PC-9 (cell line): ENCODE measurements at regions not wholly inside any gene's neighbourhood (a gene's known extent, or its start where the extent isn't known, plus 50 kb on each side); places are given as distances from the start of the nearest gene placed in this dataset.
A peak's percentile ranks its signal among the peaks of the same experiment; 100 is the strongest.
"Not testable (repeated sequence)": the region's sequence is repeated elsewhere in the genome, so short reads cannot be mapped to it uniquely, and the experiment has no call there.

Experiments
- BruUV-seq: library from RNA; stranded (reverse); fragments of 400-500 nt; replicated peaks from 2 replicates; lab custom pipeline; 2021; lab: Mats Ljungman, UMichigan
- CTCF ChIA-PET: fragments of 300-600 bp; sonication (Branson Sonifier 250); formaldehyde crosslinking; loops from one replicate; lab custom pipeline; 2022; ENCODE audit warnings: antibody characterized with exemption; lab: Charles Lee
- POLR2A ChIA-PET: fragments of 300-600 bp; sonication (Branson Sonifier 250); formaldehyde crosslinking; loops from one replicate; lab custom pipeline; 2022; ENCODE audit warnings: antibody characterized with exemption; ENCODE audit not compliant: unreplicated experiment; lab: Charles Lee
- DNase-seq, 2 experiments: peaks; one replicate each; pipeline versions ENCODE4 v3.0.0 to v3.0.0-alpha.2; 2015 to 2022; ENCODE audit warnings: mixed read lengths in 1 of 2
- H2AFZ ChIP-seq: fragments of 200-600 bp; sonication (generic); 2 replicates; pipeline ENCODE4 v1.8.1; 2017; ENCODE audit warnings: antibody characterized with exemption
- H3F3A ChIP-seq: fragments of 200-600 bp; sonication (generic); 2 replicates; pipeline ENCODE4 v1.8.1; 2017; ENCODE audit warnings: antibody characterized with exemption, mild to moderate bottlenecking, low read depth; ENCODE audit not compliant: insufficient read depth
- H3K27ac ChIP-seq: fragments of 200-600 bp; sonication (generic); 2 replicates; pipeline ENCODE4 v1.6.1; 2016; ENCODE audit warnings: mixed run types
- H3K27me3 ChIP-seq: fragments of 200-600 bp; sonication (generic); 2 replicates; pipeline ENCODE4 v1.6.1; 2016; ENCODE audit warnings: low read depth, mixed run types; ENCODE audit not compliant: insufficient read depth
- H3K36me3 ChIP-seq: fragments of 200-600 bp; sonication (generic); 2 replicates; pipeline ENCODE4 v1.6.1; 2016; ENCODE audit warnings: low read depth, mixed run types
- H3K4me1 ChIP-seq: fragments of 200-600 bp; sonication (generic); replicated peaks from 2 replicates; pipeline ENCODE4 v1.6.1; 2016; ENCODE audit warnings: mixed run types; ENCODE audit not compliant: insufficient read depth
- H3K4me2 ChIP-seq: fragments of 200-600 bp; sonication (generic); 2 replicates; pipeline ENCODE4 v1.6.1; 2017; ENCODE audit warnings: mixed run types
- H3K4me3 ChIP-seq: fragments of 200-600 bp; sonication (generic); 2 replicates; pipeline ENCODE4 v1.6.1; 2016; ENCODE audit warnings: mixed run types
- H3K79me2 ChIP-seq: fragments of 200-600 bp; sonication (generic); 2 replicates; pipeline ENCODE4 v1.6.1; 2017; ENCODE audit warnings: low read depth, mixed run types
- H3K9me2 ChIP-seq: fragments of 200-600 bp; sonication (generic); 2 replicates; pipeline ENCODE4 v1.8.1; 2017; ENCODE audit warnings: mild to moderate bottlenecking; ENCODE audit not compliant: insufficient read depth
- H3K9me3 ChIP-seq: fragments of 200-600 bp; sonication (generic); 2 replicates; pipeline ENCODE4 v1.8.1; 2016; ENCODE audit warnings: low read depth; ENCODE audit not compliant: insufficient read depth
- H4K20me1 ChIP-seq: fragments of 200-600 bp; sonication (generic); 2 replicates; pipeline ENCODE4 v1.8.1; 2017; ENCODE audit not compliant: insufficient read depth
- CTCF ChIP-seq: fragments of 200-600 bp; sonication (generic); conservative IDR thresholded peaks from 2 replicates; pipeline ENCODE4 v1.6.1; 2017; ENCODE audit warnings: mixed run types, antibody characterized with exemption, mild to moderate bottlenecking, moderate library complexity
- intact Hi-C: fragments of 100-400 bp; cut with micrococcal nuclease; formaldehyde crosslinking; loops from one replicate; pipeline ENCODE4 v1.10.0; 2022; ENCODE audit not compliant: unreplicated experiment

GRCh38 chr2:89305623-89306022 lies 614.1 kb downstream of the RPIA start:
- intact Hi-C loops, H2AFZ ChIP-seq, BruUV-seq: not testable (repeated sequence)

GRCh38 chr2:89306869-89307637 lies 615.6 kb downstream of the RPIA start:
- H3K4me3 ChIP-seq, H3K9me2 ChIP-seq, H3F3A ChIP-seq, H3K27me3 ChIP-seq, intact Hi-C loops, POLR2A ChIA-PET, CTCF ChIA-PET, H3K27ac ChIP-seq, H2AFZ ChIP-seq, BruUV-seq, H3K4me2 ChIP-seq, H3K9me3 ChIP-seq, H3K36me3 ChIP-seq, H3K4me1 ChIP-seq, DNase-seq, H4K20me1 ChIP-seq, H3K79me2 ChIP-seq: not testable (repeated sequence)

More at GRCh38 chr2:89305623-89306022, 614.1 kb downstream of the RPIA start:
- POLR2A ChIA-PET, H3F3A ChIP-seq, H3K9me2 ChIP-seq, H3K4me1 ChIP-seq, H3K9me3 ChIP-seq, H4K20me1 ChIP-seq, H3K4me3 ChIP-seq, DNase-seq, H3K27ac ChIP-seq, H3K36me3 ChIP-seq, H3K4me2 ChIP-seq, CTCF ChIA-PET, H3K79me2 ChIP-seq, H3K27me3 ChIP-seq: not testable (repeated sequence)

- H3F3A ChIP-seq, H3K9me2 ChIP-seq, H3K4me1 ChIP-seq, H3K4me3 ChIP-seq, H3K36me3 ChIP-seq, BruUV-seq, H2AFZ ChIP-seq, H3K9me3 ChIP-seq, H3K79me2 ChIP-seq, H4K20me1 ChIP-seq, H3K27ac ChIP-seq, intact Hi-C loops, POLR2A ChIA-PET, H3K4me2 ChIP-seq, CTCF ChIA-PET, DNase-seq, H3K27me3 ChIP-seq: not testable (repeated sequence)
Measured at GRCh38 chr2:89318990-89319389, 627.5 kb downstream of the RPIA start.

GRCh38 chr2:89325894-89326293 lies 634.4 kb downstream of the RPIA start:
- H3K27ac ChIP-seq, BruUV-seq, H3K4me1 ChIP-seq, H3K4me2 ChIP-seq, H3K9me3 ChIP-seq, POLR2A ChIA-PET, H4K20me1 ChIP-seq, H3K4me3 ChIP-seq, H3F3A ChIP-seq, H3K36me3 ChIP-seq, DNase-seq, H3K27me3 ChIP-seq, intact Hi-C loops, CTCF ChIA-PET, H3K79me2 ChIP-seq, H3K9me2 ChIP-seq, H2AFZ ChIP-seq: not testable (repeated sequence)

- H3K4me3 ChIP-seq, H3K27me3 ChIP-seq, H3K36me3 ChIP-seq, intact Hi-C loops, H3F3A ChIP-seq, DNase-seq, H4K20me1 ChIP-seq, CTCF ChIA-PET, H3K79me2 ChIP-seq, H3K9me3 ChIP-seq, BruUV-seq, H3K9me2 ChIP-seq, H3K4me2 ChIP-seq, H3K27ac ChIP-seq, POLR2A ChIA-PET, H2AFZ ChIP-seq, H3K4me1 ChIP-seq: not testable (repeated sequence)
- peak; percentile 47 for TF ChIP-seq CTCF
Measured at GRCh38 chr2:89326455-89326854, 635.0 kb downstream of the RPIA start.

GRCh38 chr2:89328790-89329189 lies 637.3 kb downstream of the RPIA start:
- H3K4me3 ChIP-seq, POLR2A ChIA-PET, intact Hi-C loops, H4K20me1 ChIP-seq, H3K36me3 ChIP-seq, H3K9me2 ChIP-seq, H3F3A ChIP-seq, H3K27me3 ChIP-seq, H3K79me2 ChIP-seq, H2AFZ ChIP-seq, CTCF ChIA-PET, H3K27ac ChIP-seq, BruUV-seq, H3K4me1 ChIP-seq, DNase-seq, H3K4me2 ChIP-seq, H3K9me3 ChIP-seq: not testable (repeated sequence)
